C1 segment of cervical spinal cord (tissue), 14 donors: ENCODE measurements at regions not wholly inside any gene's neighbourhood (a gene's known extent, or its start where the extent isn't known, plus 50 kb on each side); places are given as distances from the start of the nearest gene placed in this dataset.
A peak's percentile ranks its signal among the peaks of the same experiment; 100 is the strongest.
"Not testable (repeated sequence)": the region's sequence is repeated elsewhere in the genome, so short reads cannot be mapped to it uniquely, and the experiment has no call there.

Experiments used
- DNase-seq, 14 donors: peaks; one replicate each; lab custom pipeline; 2025; lab: John Stamatoyannopoulos, UW

DNA sequence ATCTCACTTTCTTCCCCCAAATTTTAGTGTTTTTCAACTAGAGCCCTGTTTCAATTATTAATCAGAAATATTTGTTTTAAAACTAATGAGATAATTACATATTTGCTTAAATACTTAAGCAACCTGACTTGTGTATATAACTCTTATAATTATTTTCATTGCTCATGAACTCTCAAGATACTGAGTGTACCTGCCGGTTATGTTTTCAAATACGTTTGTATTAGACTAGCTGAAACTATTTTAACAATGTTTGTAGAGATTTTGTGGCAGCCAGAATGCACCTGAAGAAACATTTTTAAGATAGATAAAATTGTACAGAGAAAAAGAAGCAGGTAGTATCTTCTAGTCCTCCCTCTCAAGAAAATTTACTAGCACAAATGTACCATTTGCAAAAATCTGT, 140.6 kb upstream of the CXADR start:
- no peak for DNase-seq

DNA sequence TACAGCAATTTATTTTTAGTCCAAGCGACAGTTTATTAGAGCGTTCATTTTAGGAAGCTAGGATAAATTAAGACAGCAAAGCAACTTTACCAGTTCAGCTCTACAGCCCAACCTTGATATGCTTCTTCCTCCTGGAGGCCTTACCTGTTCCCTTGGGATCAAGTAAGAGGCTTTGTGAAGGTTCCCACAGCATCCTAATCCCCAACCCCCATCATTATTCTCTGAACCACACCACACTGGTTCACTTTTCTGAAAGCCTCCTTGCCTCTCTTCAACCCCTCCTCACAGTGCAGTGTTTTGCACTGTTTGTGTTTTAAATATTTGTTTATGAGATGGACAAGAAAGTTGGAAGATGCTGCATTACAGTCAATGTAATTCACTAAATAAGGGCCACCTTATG, 126.3 kb upstream of the CXADR start:
- no peak for DNase-seq

DNA sequence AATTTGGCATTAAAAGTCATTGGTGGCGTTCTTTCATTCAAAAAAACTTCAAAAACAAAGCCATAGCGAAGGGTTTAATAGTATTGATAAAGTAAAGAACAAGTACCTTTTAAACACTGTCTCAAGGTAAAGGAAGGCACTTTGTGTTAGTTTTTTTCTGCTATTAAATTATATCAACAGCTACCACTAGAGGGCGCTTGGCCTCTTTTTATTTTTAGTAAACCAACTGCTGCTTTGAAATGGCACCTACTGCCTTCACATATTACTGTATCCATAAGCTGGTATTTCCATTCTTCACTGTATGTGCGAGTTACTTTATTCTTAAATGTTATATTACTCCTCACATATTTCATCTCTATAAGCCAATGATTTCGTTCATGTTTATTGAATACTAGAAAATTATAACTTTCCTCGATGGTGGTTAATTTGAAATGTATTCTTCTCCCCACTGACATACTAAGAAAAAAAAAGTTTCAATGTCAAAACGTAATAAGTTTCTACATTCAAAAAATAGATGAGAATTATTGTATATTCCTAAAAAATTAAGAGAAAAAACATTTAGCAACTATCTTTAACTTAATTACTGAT, 125.7 kb upstream of the CXADR start:
- DNase-seq: peak in 2 of 14 donors; percentile 8 to 16

DNA sequence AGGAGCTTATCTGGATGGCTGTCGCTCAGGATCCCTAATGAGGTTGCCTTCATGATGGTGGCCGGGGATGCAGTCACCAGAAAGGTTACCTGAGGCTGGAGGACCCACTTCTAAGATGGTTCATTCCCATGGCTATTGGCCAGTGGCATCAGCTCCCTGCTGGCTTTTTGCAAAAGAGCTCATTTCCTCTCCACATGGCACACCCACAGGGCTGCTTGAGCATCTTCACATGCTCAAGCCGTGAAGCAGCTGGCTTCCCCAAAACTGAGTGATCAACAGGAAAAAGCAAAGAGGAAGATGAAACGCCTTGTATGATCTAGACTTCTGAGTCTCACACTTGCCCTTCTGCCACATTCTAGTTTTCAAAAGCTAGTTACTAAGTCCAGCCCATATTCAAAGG, 124.6 kb upstream of the CXADR start:
- peak in 10 of 14 donors; percentile 7 to 49 (median 28) for DNase-seq

DNA sequence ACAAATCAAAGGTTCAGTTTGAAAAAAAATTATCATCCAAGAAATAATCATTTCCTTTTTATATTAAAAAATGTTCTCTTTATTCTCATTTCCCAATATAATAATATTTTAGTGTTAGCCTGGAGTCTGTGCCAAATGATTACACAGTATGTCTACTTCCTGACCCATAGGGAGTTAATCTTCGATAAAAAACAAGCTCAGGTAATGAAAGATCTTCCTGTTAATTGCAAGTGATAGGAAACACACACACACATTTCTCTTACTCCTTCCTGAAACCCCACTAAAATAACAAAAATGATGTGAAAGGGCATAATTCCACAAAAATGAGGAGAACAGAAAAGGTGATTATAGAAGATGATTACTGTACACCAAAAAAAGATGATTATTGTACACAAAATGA, 123.5 kb upstream of the CXADR start:
- no peak for DNase-seq

DNA sequence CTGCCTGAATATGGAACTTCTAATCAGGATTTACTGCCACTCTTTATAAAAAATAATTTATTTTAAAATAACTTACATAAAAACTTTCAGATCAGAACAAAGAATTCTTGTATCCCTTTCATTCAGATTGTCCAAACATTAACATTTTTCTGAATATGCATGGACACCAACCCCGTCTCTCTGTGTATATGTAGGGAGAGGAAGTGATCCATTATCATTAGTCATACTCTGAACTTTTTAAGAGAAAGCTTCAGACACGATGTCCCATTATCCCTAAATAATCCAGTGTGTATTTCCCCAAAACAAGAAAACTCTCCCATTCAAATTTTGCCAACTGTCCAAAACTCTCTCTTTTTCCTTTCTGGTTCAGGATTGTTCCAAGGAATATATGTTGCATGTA, 122.3 kb upstream of the CXADR start:
- DNase-seq: no peak

DNA sequence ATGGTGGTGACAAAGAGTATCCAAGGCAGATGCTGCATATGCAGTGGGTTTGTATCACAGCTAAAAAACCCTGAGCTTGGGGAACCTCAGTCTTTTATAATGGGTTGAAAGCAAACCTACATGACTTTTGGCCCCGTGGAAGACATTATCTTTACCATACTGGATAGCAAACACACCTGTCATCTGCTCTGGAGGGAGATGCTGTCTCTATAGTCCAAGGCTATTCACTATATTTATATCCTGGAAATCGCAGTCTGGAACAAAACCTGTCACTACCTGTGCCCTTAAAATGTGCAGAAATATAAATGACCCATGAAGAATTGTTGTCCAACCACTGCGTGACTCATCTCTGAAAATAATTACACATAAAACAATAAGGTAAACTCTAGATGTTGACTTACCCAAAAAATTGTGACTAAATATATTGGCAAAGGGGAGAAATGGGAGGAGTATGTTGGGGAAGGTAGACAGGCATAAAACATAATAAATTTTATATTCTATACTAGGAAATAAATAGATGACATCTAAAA, 121.0 kb upstream of the CXADR start:
- DNase-seq: no peak

DNA sequence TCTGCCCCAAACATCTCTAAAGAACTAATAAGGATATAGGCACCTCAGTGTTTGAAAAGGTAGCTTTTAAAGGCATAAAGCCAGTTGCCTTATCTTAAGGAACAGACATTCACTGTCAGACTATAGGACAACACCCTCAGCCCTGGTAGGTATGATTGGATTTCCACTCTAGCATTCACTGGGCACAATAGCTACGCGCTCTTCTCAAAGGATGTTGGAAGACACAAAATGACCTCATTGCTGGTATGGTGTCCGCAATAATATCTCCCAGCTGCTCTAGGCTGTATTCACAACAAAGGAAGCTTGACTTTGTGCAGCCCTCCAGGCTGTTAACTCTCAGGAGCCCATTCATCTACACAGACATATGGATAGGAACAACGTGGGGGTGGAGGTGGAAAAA, 119.4 kb upstream of the CXADR start:
- no peak for DNase-seq

DNA sequence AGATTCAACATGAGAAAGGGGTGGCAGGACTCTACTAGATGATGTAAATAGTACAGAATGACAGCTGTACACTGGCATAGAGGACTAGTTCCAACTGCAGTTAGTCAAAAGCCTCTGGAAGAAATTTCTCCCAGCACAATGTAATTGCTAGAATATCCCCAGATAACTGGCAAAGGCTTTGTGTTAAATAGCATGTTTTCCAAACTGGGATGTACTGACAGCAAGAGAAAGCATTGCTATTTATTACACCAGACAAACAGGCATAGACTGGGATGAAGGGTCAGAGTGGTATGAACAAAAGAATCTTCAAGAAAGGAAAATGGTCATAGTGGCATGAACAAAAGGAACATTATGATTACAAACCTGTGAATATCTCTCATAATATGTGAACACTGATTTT, 115.9 kb upstream of the CXADR start:
- peak in 1 of 14 donors; percentile 25 for DNase-seq

DNA sequence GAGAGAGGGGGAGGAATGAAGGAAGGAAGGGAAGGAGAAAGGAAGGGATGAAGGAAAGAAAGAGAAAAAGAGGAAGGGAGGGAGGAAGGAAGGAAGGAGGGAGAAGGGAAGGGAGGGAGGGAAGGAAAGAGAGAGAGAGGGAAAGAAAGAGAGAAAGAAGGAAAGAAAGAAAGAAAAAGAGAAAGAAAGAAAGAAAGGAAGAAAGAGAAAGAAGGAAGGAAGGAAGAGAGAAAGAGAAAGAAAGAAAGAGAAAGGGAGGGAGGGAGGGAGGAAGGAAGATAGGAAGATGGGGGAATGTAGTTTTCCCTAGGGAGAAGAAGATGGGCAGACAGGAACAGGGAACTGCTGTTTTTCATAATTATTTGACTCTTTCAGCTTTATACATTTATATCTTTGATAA, 115.1 kb upstream of the CXADR start:
- no peak for DNase-seq

DNA sequence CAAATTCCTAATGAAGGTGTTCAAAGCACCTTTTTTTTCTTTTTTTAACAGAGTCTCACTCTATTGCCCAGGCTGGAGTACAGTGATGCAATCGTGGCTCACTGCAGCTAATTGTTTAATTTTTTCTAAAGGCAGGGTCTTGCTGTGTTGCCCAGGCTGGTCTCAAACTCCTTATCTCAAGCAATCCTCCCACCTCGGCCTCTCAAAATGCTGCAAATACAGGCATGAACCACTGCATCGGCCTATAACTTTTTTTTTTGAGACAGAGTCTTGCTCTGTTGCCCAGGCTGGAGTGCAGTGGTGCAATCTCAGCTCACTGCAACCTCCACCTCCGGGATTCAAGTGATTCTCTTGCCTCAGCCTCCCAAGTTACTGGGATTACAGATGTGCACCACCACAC, 113.9 kb upstream of the CXADR start:
- DNase-seq: not testable (repeated sequence)

DNA sequence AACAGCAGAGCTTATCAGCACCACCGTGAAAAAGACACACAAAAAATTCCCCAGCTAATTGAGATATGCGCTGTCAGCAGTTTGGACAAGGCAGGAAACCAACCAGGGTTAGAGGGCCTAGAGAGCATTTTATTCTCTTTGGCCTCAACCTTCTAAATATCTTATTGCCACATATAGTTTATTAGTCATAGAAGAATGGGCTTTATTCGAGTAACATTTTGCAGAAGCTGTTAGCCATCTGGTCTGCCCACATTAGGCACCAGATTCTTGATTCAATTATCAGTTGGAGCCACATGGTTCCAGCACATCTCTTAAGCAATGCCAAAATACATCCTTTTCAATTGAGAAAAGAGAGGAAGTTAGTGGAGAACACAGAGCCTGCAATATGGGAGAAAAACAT, 109.9 kb upstream of the CXADR start:
- no peak for DNase-seq

DNA sequence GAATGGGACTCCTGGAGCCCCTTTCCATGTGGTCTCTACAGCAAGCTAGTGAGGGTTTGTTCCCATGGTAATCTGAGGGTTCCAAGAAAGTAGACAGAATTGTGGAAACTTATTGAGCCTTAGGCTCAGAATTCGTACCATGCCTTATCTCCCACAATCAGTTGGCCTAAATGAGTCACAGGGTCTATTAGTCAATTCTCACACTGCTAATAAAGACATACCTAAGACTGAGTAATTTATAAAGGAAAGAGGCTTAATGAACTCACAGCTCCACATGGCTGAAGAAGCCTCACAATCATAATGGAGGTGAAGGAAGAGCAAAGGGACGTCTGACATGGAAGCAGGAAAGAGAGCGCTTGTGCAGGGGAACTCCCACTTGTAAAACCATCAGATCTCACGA, 106.6 kb upstream of the CXADR start:
- DNase-seq: no peak

DNA sequence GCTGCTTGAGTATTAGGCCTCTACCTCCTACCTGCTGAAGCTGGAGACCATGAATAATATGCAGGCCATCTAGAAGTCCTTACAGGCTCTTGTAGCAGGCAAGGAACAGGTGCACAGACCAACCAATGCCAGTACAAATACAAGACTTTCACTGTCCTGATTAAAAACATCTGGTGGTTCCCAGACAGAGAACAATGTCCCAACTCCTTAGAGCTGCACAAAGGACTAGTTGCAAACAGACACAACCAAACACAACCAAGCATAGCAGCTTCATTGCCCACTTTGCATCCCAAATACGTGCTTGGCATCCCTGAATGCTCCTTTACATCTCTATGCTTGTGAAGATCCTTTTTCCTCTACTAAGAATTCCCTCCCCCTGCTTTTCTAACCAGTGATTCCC, 98.1 kb upstream of the CXADR start:
- peak in 3 of 14 donors; percentile 17 to 25 (median 23) for DNase-seq

DNA sequence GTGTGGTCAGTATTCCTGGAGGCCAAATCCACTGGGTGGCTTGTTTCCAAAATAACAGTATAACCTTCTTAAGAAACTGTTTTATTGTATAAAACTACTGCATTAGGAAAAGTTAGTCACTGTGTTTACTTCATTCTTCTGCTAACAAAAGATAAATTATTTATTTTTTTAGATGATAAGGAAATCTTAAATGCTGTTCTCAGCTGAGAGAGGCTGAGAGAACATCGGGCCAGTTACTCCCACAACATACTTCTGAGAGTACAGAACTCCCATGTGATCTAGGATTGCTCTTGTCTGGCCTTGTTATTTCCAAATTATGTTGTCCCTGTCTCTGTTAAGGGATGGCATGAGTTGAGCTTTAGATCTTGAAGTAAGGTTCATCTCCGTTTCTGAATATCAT, 96.7 kb upstream of the CXADR start:
- no peak for DNase-seq

DNA sequence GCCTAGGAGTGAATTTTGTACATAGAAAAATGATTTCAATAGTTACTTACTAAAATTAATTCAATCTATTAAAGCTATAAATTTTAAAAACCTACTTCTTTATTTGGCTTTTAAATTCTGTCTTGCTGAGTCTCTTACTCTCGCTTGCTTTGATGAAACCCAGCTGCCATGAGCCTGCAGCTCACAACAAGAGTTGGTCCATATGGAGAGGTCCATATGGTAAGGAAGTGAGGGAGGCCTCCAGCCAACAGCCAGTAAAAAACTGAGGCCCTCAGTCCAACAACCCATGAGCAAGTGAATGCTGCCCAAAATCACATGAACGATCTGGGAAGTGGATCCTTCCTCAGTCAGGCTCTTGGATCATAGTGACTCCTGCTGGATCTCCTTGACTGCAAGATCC, 89.9 kb upstream of the CXADR start:
- no peak for DNase-seq

DNA sequence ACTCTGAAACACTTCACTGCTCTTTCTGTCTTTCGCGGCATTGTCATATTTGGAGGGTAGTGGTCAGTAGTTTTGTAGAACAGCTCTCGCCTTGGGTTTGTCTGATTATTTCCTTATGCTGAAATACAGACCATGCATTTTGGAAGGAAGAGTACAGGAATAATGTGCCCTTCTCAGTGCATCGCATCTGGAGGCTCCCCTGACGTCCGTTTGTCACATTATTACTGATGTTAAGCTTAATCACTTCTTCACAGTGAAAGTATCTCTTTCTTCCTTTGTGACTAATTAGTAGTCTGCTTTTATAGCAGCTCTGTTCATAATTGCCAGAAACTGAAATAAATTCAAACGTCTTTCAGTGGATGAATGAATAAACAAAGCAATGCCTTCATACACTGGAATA, 85.7 kb upstream of the CXADR start:
- peak in 5 of 14 donors; percentile 39 to 57 (median 43) for DNase-seq

DNA sequence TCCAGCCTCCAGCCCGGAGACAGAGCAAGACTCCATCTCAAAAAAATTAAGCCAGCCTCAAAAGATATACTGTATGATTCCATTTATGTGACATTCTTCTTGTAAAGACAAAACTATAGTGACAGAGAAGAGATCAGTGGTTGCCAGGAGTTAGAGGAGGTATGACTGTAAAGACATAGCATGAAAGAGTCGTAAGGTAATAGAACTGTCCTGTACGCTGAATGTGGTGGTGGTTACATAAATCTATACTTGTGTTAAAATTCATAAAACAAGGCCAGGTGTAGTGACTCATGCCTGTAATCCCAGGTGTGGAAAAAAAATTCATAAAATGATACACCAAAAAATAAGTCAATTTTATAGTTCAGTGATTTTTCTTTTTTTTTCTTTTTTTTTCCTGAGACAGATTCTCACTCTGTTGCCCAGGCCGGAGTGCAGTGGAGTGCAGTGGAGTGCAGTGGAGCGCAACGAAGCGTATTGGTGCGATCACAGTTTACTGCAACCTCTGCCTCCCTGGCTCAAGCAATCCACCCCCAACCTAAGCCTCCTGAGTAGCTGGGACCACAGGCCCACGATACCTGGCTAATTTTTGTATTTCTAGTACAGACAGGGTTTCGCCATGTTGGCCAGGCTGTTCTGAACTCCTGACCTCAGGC, 84.9 kb upstream of the CXADR start:
- DNase-seq: no peak

DNA sequence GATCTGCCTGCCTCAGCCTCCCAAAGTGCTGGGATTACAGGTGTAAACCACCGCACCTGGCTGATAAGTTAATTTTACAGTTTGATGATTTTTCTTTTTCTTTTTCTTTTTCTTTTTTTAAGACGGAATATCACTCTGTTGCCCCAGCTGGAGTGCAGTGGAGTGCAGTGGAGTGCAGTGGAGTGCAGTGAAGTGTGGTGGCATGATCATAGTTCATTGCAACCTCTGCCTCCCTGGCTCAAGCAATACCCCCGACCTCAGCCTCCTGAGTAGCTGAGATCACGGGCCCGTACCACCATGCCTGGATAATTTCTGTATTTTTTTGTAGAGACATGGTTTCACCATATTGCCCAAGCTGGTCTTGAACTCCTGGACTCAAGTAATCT, 84.4 kb upstream of the CXADR start:
- no peak for DNase-seq

DNA sequence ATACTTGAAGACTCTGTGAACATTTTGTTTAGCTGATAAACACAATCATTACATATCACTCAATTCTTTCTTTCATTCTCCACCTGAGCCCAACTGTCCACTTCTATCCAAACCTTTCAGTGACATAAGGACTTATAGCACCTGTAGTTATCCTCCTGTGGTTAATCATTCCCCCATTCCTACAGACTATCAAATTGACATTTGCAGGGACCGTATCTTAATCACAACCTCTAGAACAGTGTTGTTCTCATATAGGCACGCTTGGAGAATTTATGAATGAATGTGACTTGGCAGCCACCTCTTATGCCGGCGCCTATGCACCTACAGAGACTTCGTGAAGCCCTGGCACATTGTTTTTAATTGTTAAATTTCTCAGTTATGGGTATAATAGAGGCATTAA, 83.9 kb upstream of the CXADR start:
- no peak for DNase-seq

DNA sequence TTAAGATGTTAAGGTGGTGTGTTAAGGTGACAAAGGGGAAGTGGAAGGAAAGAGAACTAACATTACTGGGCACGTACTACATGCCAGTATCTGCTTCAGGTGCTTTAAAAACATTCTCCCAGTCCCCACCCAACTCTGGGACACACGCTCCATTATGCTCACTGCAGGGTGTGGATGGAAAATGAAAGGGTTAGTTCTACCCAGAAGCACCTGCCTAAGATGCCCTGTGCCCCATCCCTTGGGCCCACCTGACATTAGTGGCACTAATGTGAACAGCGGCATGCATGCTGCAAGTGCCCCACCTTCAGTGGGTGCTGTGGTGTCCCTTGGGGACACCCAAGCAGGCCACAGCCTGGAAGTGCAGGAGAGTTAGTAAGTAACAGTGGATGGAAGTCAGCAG, 82.9 kb upstream of the CXADR start:
- DNase-seq: no peak

DNA sequence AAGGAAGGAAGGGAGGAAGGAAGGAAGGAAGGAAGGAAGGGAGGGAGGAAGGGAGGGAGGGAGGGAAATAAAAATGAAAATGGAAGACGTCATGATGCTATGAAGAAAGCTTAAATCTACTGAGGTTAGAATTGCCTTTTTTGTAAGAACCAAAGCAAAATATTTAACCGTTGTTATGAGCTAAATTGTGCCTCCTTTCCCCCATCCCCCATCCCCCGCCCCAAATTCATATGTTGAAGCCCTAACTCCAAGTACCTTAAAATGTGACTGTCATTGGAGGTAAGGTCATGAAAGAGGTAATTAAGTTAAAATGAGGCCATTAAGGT, 80.1 kb upstream of the CXADR start:
- DNase-seq: no peak

DNA sequence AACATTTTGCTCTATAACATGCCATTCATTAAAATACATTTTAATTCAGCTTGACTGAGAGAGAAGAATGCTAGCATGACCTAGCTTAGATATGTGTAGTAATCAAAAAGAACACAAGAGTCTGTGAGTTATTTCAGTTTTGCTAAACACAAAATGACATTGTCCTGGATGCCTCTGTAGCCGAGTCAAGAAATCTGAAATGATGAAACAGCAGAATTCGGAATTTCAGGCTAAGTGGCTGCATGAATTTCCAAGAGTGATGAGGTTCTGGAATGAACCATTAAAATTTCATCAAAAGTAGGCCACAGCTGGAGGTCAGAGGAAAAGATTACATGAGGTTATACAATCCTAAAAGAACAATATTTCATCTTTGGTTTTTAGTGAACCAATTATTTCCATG, 79.1 kb upstream of the CXADR start:
- no peak for DNase-seq
